ENCODE measurements at regions not wholly inside any gene's neighbourhood (a gene's known extent, or its start where the extent isn't known, plus 50 kb on each side); places are given as distances from the start of the nearest gene placed in this dataset.

DNA sequence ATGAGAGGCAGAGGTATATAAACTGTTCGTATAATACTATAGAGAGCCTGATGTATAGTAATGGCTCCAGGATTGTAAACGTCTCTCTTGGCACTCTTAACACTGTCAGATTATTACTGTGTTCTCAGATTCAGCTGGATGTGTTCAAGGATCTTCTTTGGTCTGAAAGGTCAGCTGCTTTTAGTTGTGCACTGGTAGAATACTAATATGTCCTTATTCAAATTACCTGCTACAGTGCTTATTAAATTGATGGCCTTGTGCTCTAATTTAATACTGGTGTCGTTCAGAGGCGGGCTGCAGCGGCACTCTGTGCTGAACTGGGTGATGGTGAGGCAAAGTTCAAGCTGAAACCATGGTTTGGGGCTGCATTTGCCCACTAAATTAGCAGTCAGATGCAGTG lies 216.7 kb upstream of the ARRDC3 start:
- TF ChIP-seq, protein P1, sequence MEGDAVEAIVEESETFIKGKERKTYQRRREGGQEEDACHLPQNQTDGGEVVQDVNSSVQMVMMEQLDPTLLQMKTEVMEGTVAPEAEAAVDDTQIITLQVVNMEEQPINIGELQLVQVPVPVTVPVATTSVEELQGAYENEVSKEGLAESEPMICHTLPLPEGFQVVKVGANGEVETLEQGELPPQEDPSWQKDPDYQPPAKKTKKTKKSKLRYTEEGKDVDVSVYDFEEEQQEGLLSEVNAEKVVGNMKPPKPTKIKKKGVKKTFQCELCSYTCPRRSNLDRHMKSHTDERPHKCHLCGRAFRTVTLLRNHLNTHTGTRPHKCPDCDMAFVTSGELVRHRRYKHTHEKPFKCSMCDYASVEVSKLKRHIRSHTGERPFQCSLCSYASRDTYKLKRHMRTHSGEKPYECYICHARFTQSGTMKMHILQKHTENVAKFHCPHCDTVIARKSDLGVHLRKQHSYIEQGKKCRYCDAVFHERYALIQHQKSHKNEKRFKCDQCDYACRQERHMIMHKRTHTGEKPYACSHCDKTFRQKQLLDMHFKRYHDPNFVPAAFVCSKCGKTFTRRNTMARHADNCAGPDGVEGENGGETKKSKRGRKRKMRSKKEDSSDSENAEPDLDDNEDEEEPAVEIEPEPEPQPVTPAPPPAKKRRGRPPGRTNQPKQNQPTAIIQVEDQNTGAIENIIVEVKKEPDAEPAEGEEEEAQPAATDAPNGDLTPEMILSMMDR (IDR thresholded peaks at IDR 0.05) = no peak
- TF ChIP-seq SIN3A (IDR thresholded peaks at IDR 0.05; ENCODE audit: borderline replicate concordance, insufficient read depth, low read depth, low read length) (no peak), POLR2AphosphoS5 (IDR thresholded peaks at IDR 0.05; ENCODE audit: low read depth, low read length) (no peak)
